Spleen (tissue), 11 donors: ENCODE measurements at regions not wholly inside any gene's neighbourhood (a gene's known extent, or its start where the extent isn't known, plus 50 kb on each side); places are given as distances from the start of the nearest gene placed in this dataset.

Experiments
- DNase-seq: peaks from one replicate; pipeline ENCODE4 v3.0.0-alpha.2; 2020
- H3K27ac ChIP-seq, 8 donors: fragments of 200-600 bp; sonication (generic) in 7 of 8; 1 replicate in 4 of 8; 2 replicates in 4 of 8; pipeline versions ENCODE4 v1.5.0 to v1.8.0; 2016 to 2021; ENCODE audit warnings: inconsistent platforms in 4 of 8, mild to moderate bottlenecking in 4 of 8, moderate library complexity in 1 of 8
- H3K27me3 ChIP-seq, 7 donors: fragments of 200-600 bp; sonication (generic) in 6 of 7; replicated peaks in 1 of 7; 1 replicate in 4 of 7; 2 replicates in 3 of 7; pipeline versions ENCODE4 v1.5.0 to v1.8.0; 2016 to 2021; ENCODE audit warnings: inconsistent platforms in 3 of 7, mild to moderate bottlenecking in 1 of 7
- H3K36me3 ChIP-seq, 6 donors: fragments of 200-600 bp; sonication (generic) in 5 of 6; 1 replicate in 4 of 6; 2 replicates in 2 of 6; pipeline versions ENCODE4 v1.5.0 to v1.8.0; 2016 to 2021; ENCODE audit warnings: inconsistent platforms in 2 of 6
- H3K4me1 ChIP-seq, 6 donors: fragments of 200-600 bp; sonication (generic) in 5 of 6; 1 replicate in 3 of 6; 2 replicates in 3 of 6; pipeline versions ENCODE4 v1.5.0 to v1.8.0; 2016 to 2021; ENCODE audit warnings: inconsistent platforms in 3 of 6
- H3K4me3 ChIP-seq, 8 donors: fragments of 200-600 bp; sonication (generic) in 7 of 8; 1 replicate in 4 of 8; 2 replicates in 4 of 8; pipeline versions ENCODE4 v1.5.0 to v1.8.0; 2016 to 2021; ENCODE audit warnings: inconsistent platforms in 4 of 8, mild to moderate bottlenecking in 4 of 8, moderate library complexity in 2 of 8
- H3K9me3 ChIP-seq, 8 donors: fragments of 200-600 bp; sonication (generic) in 7 of 8; 1 replicate in 4 of 8; 2 replicates in 4 of 8; pipeline versions ENCODE4 v1.5.0 to v1.8.0; 2016 to 2021; ENCODE audit warnings: inconsistent platforms in 4 of 8
- CTCF ChIP-seq, 11 experiments: fragments of 200-600 bp in 7 of 11; fragments of 450-650 bp in 4 of 11; sonication (generic) in 4 of 11; IDR thresholded peaks in 8 of 11; conservative IDR thresholded peaks in 3 of 11; 1 replicate in 7 of 11; 2 replicates in 4 of 11; pipeline versions ENCODE4 v1.4.0 to v1.8.0; 2016 to 2021; ENCODE audit warnings: antibody characterized with exemption in 11 of 11, inconsistent platforms in 4 of 11, mild to moderate bottlenecking in 1 of 11
- POLR2A ChIP-seq, 3 donors: fragments of 450-650 bp; IDR thresholded peaks; one replicate each; pipeline ENCODE4 v1.5.1; 2017; ENCODE audit warnings: antibody characterized with exemption in 3 of 3, mild to moderate bottlenecking in 1 of 3
- POLR2AphosphoS5 ChIP-seq, 3 donors: sonication (generic); formaldehyde crosslinking; IDR thresholded peaks; one replicate each; pipeline ENCODE4 v1.5.1; 2017; ENCODE audit warnings: antibody characterized with exemption in 3 of 3
- WGBS, 5 donors: extraction: QIAGEN DNeasy Blood & Tissue Kit in 3 of 5; methylation state at CpG; one replicate each; pipeline versions ENCODE4 v1.1.5 to v1.1.7; 2013 to 2018; 5-methylcytosine and 5-hydroxymethylcytosine counted together
- intact Hi-C: fragments of 100-400 bp; cut with DNase I; formaldehyde crosslinking; loops from one replicate; pipeline ENCODE4 v1.15.0; 2023; ENCODE audit warnings: low total_unique reads
- donor health status: healthy with polysubstance abuse.
- donor health status: DM: no; HTN: no; CAD: no; lungs with moderate emphysema.
- donor health status: DM: no; HTN: no; CAD: no.
- donor health status: Bipolar disorder and iron deficiency.
- donor health status: healthy.
- donor health status: DM: no; HTN: no; CAD: no.
- donor health status: DM: yes; HTN: yes; CAD: no.

- WGBS, 5 donors: 69 to 81% (median 77%) methylated on average over 7 to 8 of the region's 8 CpGs
These were observed 72.3 kb downstream of the MRPL14 start for GRCh38 chr6:44054721-44055559.

GRCh38 chr6:44053760-44054556, 73.3 kb downstream of the MRPL14 start:
- Histone ChIP-seq H3K4me3 (no peak overlapping the region), H3K4me1 (peaks cover 4 to 59% (median 29%) of the 10 kb centered on the region in 6 donors), H3K9me3 (no peaks in the 10 kb centered on the region), H3K27me3 (peaks cover 0 to 4% (median 0%) of the 10 kb centered on the region in 7 donors), H3K36me3 (no peaks in the 10 kb centered on the region), H3K27ac (peak overlapping the region in 7 of 8 donors; percentile 1 to 54 (median 36))
- 55 to 68% (median 61%) methylated on average over 11 of the region's 11 CpGs for WGBS, 5 donors
- peak; percentile 43 for DNase-seq
- intact Hi-C loops: no loop called here
- TF ChIP-seq POLR2AphosphoS5 (IDR thresholded peaks at IDR 0.05) (peak in 1 of 3 donors; percentile 40), POLR2A (IDR thresholded peaks at IDR 0.05) (no peak)

More at GRCh38 chr6:44054721-44055559, 72.3 kb downstream of the MRPL14 start:
- peak; percentile 52 for DNase-seq
- intact Hi-C loops: no loop called here
- H3K27me3 ChIP-seq: peaks cover 0 to 7% (median 0%) of the 10 kb centered on the region in 7 donors
- H3K9me3 ChIP-seq: peaks cover 0 to 8% (median 0%) of the 10 kb centered on the region in 8 donors
- H3K27ac ChIP-seq: peak overlapping the region in 7 of 8 donors; percentile 1 to 54 (median 21)
- TF ChIP-seq POLR2AphosphoS5 (IDR thresholded peaks at IDR 0.05) (no peak), POLR2A (IDR thresholded peaks at IDR 0.05) (no peak), CTCF (IDR thresholded peaks at IDR 0.05 in 8 of 11, conservative IDR thresholded peaks at IDR 0.05 in 3 of 11) (no peak)
- peaks cover 9 to 68% (median 37%) of the 10 kb centered on the region in 6 donors for H3K4me1 ChIP-seq
- H3K4me3 ChIP-seq: no peak overlapping the region
- H3K36me3 ChIP-seq: no peaks in the 10 kb centered on the region

GRCh38 chr6:44053106-44053756, 74.0 kb downstream of the MRPL14 start:
- 79 to 89% (median 84%) methylated on average over 6 of the region's 6 CpGs for WGBS, 5 donors
- H3K27me3 ChIP-seq: no peaks in the 10 kb centered on the region
- H3K4me3 ChIP-seq: no peak overlapping the region
- peaks cover 0 to 52% (median 25%) of the 10 kb centered on the region in 6 donors for H3K4me1 ChIP-seq
- no peaks in the 10 kb centered on the region for H3K9me3 ChIP-seq
- peak overlapping the region in 4 of 8 donors; percentile 21 to 54 (median 40) for H3K27ac ChIP-seq
- intact Hi-C loops: no loop called here
- peak; percentile 43 for DNase-seq
- no peak for TF ChIP-seq CTCF (IDR thresholded peaks at IDR 0.05 in 8 of 11, conservative IDR thresholded peaks at IDR 0.05 in 3 of 11)
- TF ChIP-seq POLR2AphosphoS5 (IDR thresholded peaks at IDR 0.05): no peak
- no peak for TF ChIP-seq POLR2A (IDR thresholded peaks at IDR 0.05)
- no peaks in the 10 kb centered on the region for H3K36me3 ChIP-seq

- peak; percentile 51 for DNase-seq
- Histone ChIP-seq H3K4me1 (peaks cover 0 to 45% (median 20%) of the 10 kb centered on the region in 6 donors), H3K27ac (peak overlapping the region in 1 of 8 donors; percentile 42)
These were observed 74.7 kb downstream of the MRPL14 start for GRCh38 chr6:44052419-44053023.

More at GRCh38 chr6:44052419-44053023, 74.7 kb downstream of the MRPL14 start:
- Histone ChIP-seq H3K36me3 (no peaks in the 10 kb centered on the region), H3K9me3 (no peaks in the 10 kb centered on the region), H3K27me3 (no peaks in the 10 kb centered on the region), H3K4me3 (no peak overlapping the region)
- 60 to 80% (median 68%) methylated on average over 4 of the region's 4 CpGs for WGBS, 5 donors
- intact Hi-C loops: no loop called here
- TF ChIP-seq POLR2A (IDR thresholded peaks at IDR 0.05) (no peak), CTCF (IDR thresholded peaks at IDR 0.05 in 8 of 11, conservative IDR thresholded peaks at IDR 0.05 in 3 of 11) (peak in 1 of 11 experiments; percentile 12)
